Femur (tissue), 1 donor: ENCODE measurements at regions not wholly inside any gene's neighbourhood (a gene's known extent, or its start where the extent isn't known, plus 50 kb on each side); places are given as distances from the start of the nearest gene placed in this dataset.

ENCODE experiments used
- DNase-seq: peaks from one replicate; pipeline ENCODE4 v3.0.0-alpha.2; 2017

- DNase-seq = no peak
These were observed 132.3 kb upstream of the CHST15 start for GRCh38 chr10:124225467-124226270.

- DNase-seq = no peak
These were observed 131.7 kb upstream of the CHST15 start for GRCh38 chr10:124225029-124225466.

GRCh38 chr10:124224331-124225028 is 131.1 kb upstream of the CHST15 start:
- DNase-seq = no peak

GRCh38 chr10:124223711-124224085 is 130.3 kb upstream of the CHST15 start:
- DNase-seq = no peak

- DNase-seq = no peak
These were observed 129.8 kb upstream of the CHST15 start for GRCh38 chr10:124222988-124223710.

GRCh38 chr10:124222318-124222987 is 129.1 kb upstream of the CHST15 start:
- no peak for DNase-seq

GRCh38 chr10:124221356-124222317 is 128.2 kb upstream of the CHST15 start:
- DNase-seq = peak; percentile 57

- peak; percentile 43 for DNase-seq
These were observed 127.6 kb upstream of the CHST15 start for GRCh38 chr10:124220971-124221355.

- no peak for DNase-seq
These were observed 127.1 kb upstream of the CHST15 start for GRCh38 chr10:124220547-124220946.

GRCh38 chr10:124219655-124220054 is 126.3 kb upstream of the CHST15 start:
- DNase-seq = no peak

- no peak for DNase-seq
These were observed 125.7 kb upstream of the CHST15 start for GRCh38 chr10:124219062-124219461.

GRCh38 chr10:124217906-124218804 is 124.8 kb upstream of the CHST15 start:
- DNase-seq = no peak

- DNase-seq = no peak
These were observed 123.6 kb upstream of the CHST15 start for GRCh38 chr10:124217031-124217430.

- DNase-seq = peak; percentile 15
These were observed 121.4 kb upstream of the CHST15 start for GRCh38 chr10:124214610-124215375.

- DNase-seq = no peak
These were observed 120.6 kb upstream of the CHST15 start for GRCh38 chr10:124213899-124214510.

- DNase-seq = no peak
These were observed 120.1 kb upstream of the CHST15 start for GRCh38 chr10:124213471-124213870.

- DNase-seq = no peak
These were observed 119.3 kb upstream of the CHST15 start for GRCh38 chr10:124212702-124213101.

GRCh38 chr10:124211921-124212320 is 118.5 kb upstream of the CHST15 start:
- no peak for DNase-seq

- DNase-seq = no peak
These were observed 116.9 kb upstream of the CHST15 start for GRCh38 chr10:124210263-124210662.
